HG02571 (cell line): ENCODE measurements at regions not wholly inside any gene's neighbourhood (a gene's known extent, or its start where the extent isn't known, plus 50 kb on each side); places are given as distances from the start of the nearest gene placed in this dataset.

Experiments
- ATAC-seq: cut with Tn5 transposase; IDR thresholded peaks from one replicate; pipeline ENCODE4 v1.9.1; 2021; ENCODE audit warnings: mild to moderate bottlenecking, moderate library complexity; ENCODE audit not compliant: unreplicated experiment

GRCh38 chr22:48396785-48397530, 1430.7 kb downstream of the BRD1 start:
- ATAC-seq, result no peak

GRCh38 chr22:48396091-48396784, 1431.4 kb downstream of the BRD1 start:
- ATAC-seq, result no peak

GRCh38 chr22:48395201-48395600, 1432.5 kb downstream of the BRD1 start:
- no peak for ATAC-seq

- ATAC-seq, result no peak
Measured at GRCh38 chr22:48394787-48395186, 1432.9 kb downstream of the BRD1 start.

GRCh38 chr22:48393885-48394284, 1433.8 kb downstream of the BRD1 start:
- ATAC-seq, result no peak

- ATAC-seq, result no peak
Measured at GRCh38 chr22:48393041-48393370, 1434.7 kb downstream of the BRD1 start.

- ATAC-seq, result no peak
Measured at GRCh38 chr22:48391820-48392219, 1435.9 kb downstream of the BRD1 start.

- no peak for ATAC-seq
Measured at GRCh38 chr22:48391171-48391711, 1436.4 kb downstream of the BRD1 start.

GRCh38 chr22:48389916-48390315, 1437.8 kb downstream of the BRD1 start:
- ATAC-seq, result no peak

GRCh38 chr22:48382197-48382596, 1445.5 kb downstream of the BRD1 start:
- ATAC-seq, result no peak

- no peak for ATAC-seq
Measured at GRCh38 chr22:48380016-48380665, 1447.5 kb downstream of the BRD1 start.

- no peak for ATAC-seq
Measured at GRCh38 chr22:48379371-48379770, 1448.3 kb downstream of the BRD1 start.

GRCh38 chr22:48378673-48379072, 1449.0 kb downstream of the BRD1 start:
- ATAC-seq, result no peak

- no peak for ATAC-seq
Measured at GRCh38 chr22:48376936-48377712, 1450.5 kb downstream of the BRD1 start.

- no peak for ATAC-seq
Measured at GRCh38 chr22:48376428-48376827, 1451.2 kb downstream of the BRD1 start.

- ATAC-seq, result no peak
Measured at GRCh38 chr22:48373626-48374173, 1454.0 kb downstream of the BRD1 start.

- ATAC-seq, result no peak
Measured at GRCh38 chr22:48372390-48372789, 1455.3 kb downstream of the BRD1 start.

- ATAC-seq, result no peak
Measured at GRCh38 chr22:48371391-48371790, 1456.3 kb downstream of the BRD1 start.

GRCh38 chr22:48370508-48371325, 1457.0 kb downstream of the BRD1 start:
- no peak for ATAC-seq
